Heart left ventricle (tissue), 13 donors: ENCODE measurements at regions not wholly inside any gene's neighbourhood (a gene's known extent, or its start where the extent isn't known, plus 50 kb on each side); places are given as distances from the start of the nearest gene placed in this dataset.

ENCODE experiments used
- POLR2A ChIP-seq, 2 donors: fragments of 450-650 bp; IDR thresholded peaks; one replicate each; pipeline ENCODE4 v1.6.1; 2017; ENCODE audit warnings: antibody characterized with exemption in 2 of 2, mild to moderate bottlenecking in 2 of 2, moderate library complexity in 2 of 2
- TF ChIP-seq, protein P1 (sequence below), 12 donors: fragments of 200-600 bp; sonication (generic) in 4 of 12; IDR thresholded peaks; one replicate each; pipeline versions ENCODE4 v1.5.0 to v1.8.0; 2018 to 2022; ENCODE audit warnings: antibody characterized with exemption in 12 of 12, mild to moderate bottlenecking in 5 of 12
- donor health status: ischemic (EF 13 %, LVEDD 7.1; RV severe dilation, severe dysfunction).
- donor health status: DM: no; HTN: yes; CAD: no.
- donor health status: DM: no; HTN: no; CAD: no.
- donor health status: ischemic (EF 25% LVEDD 6.9; RV normal size, moderate dysfunction).
- donor health status: ischemic (EF 25% LVEDD 5.7; RV mildly dilated, moderate dysfunction).
- donor health status: ischemic (EF 35%, LVEDD 5.7; RV mildly dilated, moderate dysfunction).
- donor health status: nonischemic (EF 11% LVEDD 7.7; RV severe dilation, severe dysfunction).
- donor health status: DM: yes; HTN: yes; CAD: no.
- donor health status: PGD.
- donor health status: ischemic (EF 29% LVEDD 5.4; RV normal size, mild dysfunction).
- donor health status: nonischemic (EF 23%, LVEDD 6.1; RV moderate dilation, normal function).

DNA sequence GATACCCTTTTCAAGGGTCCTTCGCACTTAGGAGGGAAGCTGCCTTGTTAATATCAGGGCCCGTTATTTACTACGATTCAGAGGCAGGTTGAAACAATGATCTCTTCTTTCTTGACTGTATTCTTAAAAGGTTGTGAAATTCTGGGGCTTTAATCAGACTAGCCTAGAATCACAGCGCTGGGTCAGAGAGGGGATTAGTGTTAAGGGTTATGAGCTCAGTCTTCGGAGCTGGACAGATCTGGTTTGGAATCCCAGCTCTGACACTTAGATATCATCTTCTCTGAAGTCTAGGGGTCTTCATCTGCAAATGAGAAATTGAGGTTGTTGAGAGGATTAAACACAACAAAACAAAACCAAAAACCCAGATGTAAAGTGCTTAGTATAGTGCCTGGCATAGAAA is 77.4 kb downstream of the CD83 start:
- no peak for TF ChIP-seq POLR2A (IDR thresholded peaks at IDR 0.05)
- TF ChIP-seq, protein P1, sequence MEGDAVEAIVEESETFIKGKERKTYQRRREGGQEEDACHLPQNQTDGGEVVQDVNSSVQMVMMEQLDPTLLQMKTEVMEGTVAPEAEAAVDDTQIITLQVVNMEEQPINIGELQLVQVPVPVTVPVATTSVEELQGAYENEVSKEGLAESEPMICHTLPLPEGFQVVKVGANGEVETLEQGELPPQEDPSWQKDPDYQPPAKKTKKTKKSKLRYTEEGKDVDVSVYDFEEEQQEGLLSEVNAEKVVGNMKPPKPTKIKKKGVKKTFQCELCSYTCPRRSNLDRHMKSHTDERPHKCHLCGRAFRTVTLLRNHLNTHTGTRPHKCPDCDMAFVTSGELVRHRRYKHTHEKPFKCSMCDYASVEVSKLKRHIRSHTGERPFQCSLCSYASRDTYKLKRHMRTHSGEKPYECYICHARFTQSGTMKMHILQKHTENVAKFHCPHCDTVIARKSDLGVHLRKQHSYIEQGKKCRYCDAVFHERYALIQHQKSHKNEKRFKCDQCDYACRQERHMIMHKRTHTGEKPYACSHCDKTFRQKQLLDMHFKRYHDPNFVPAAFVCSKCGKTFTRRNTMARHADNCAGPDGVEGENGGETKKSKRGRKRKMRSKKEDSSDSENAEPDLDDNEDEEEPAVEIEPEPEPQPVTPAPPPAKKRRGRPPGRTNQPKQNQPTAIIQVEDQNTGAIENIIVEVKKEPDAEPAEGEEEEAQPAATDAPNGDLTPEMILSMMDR (IDR thresholded peaks at IDR 0.05) = no peak
